ENCODE measurements at regions not wholly inside any gene's neighbourhood (a gene's known extent, or its start where the extent isn't known, plus 50 kb on each side); places are given as distances from the start of the nearest gene placed in this dataset.

- no peak for TF ChIP-seq CTCF (IDR thresholded peaks at IDR 0.05; ENCODE audit: control extremely low read depth in 1 of 3, insufficient read depth in 1 of 3, low read depth in 1 of 3, low read length in 3 of 3)
- TF ChIP-seq YY1 (IDR thresholded peaks at IDR 0.05; ENCODE audit: low read depth, low read length), result no peak
- no peak for TF ChIP-seq KDM5A (IDR thresholded peaks at IDR 0.05; ENCODE audit: low read length)
- TF ChIP-seq RFX5 (IDR thresholded peaks at IDR 0.05; ENCODE audit: borderline replicate concordance, low read depth, low read length), result no peak
- no peak for TF ChIP-seq EP300 (IDR thresholded peaks at IDR 0.05; ENCODE audit: borderline replicate concordance in 1 of 2, low read depth in 2 of 2, low read length in 2 of 2)
- TF ChIP-seq SRF (IDR thresholded peaks at IDR 0.05; ENCODE audit: low read depth, low read length), result no peak
- no peak for TF ChIP-seq TAF1 (IDR thresholded peaks at IDR 0.05; ENCODE audit: low read depth, low read length)
- TF ChIP-seq POLR2AphosphoS5 (IDR thresholded peaks at IDR 0.05; ENCODE audit: low read depth, low read length), result no peak
- TF ChIP-seq MAX (IDR thresholded peaks at IDR 0.05), result no peak
Observed at GRCh38 chr3:62995119-62995518, 119.9 kb upstream of the CADPS start.
